HEK293 (cell line): ENCODE measurements at regions not wholly inside any gene's neighbourhood (a gene's known extent, or its start where the extent isn't known, plus 50 kb on each side); places are given as distances from the start of the nearest gene placed in this dataset.

Experiments
- CTCF ChIA-PET: fragments of 350-600 bp; formaldehyde crosslinking; extraction: SDS; loops from one replicate; lab custom pipeline; 2021; ENCODE audit warnings: antibody characterized with exemption; lab: Yijun Ruan, JAX
- POLR2A ChIA-PET: fragments of 300-600 bp; formaldehyde crosslinking; extraction: SDS; loops from one replicate; lab custom pipeline; 2020; ENCODE audit warnings: antibody characterized with exemption, inconsistent platforms; lab: Yijun Ruan, JAX
- H3K27ac ChIP-seq: fragments of 200-500 bp; sonication (Bioruptor generic); 2 replicates; pipeline ENCODE4 v1.5.1; 2014; ENCODE audit warnings: low read depth, low read length, control low read depth, inconsistent platforms; ENCODE audit errors: extremely low read depth
- H3K36me3 ChIP-seq, 2 experiments: fragments of 200-500 bp in 1 of 2; sonication (Bioruptor generic) in 1 of 2; 1 replicate in 1 of 2; 2 replicates in 1 of 2; pipeline ENCODE4 v1.5.1; 2014 to 2017; ENCODE audit warnings: inconsistent platforms in 2 of 2, low read length in 2 of 2; ENCODE audit not compliant: control insufficient read depth in 2 of 2, insufficient read depth in 1 of 2
- H3K4me1 ChIP-seq: fragments of 200-500 bp; sonication (Bioruptor generic); 2 replicates; pipeline ENCODE4 v1.5.1; 2014; ENCODE audit warnings: mild to moderate bottlenecking, low read length, inconsistent platforms; ENCODE audit not compliant: control insufficient read depth, insufficient read depth
- H3K4me3 ChIP-seq: 2 replicates; pipeline ENCODE4 v1.5.1; 2011; ENCODE audit warnings: low read depth, mild to moderate bottlenecking, control low read depth, low read length, moderate library complexity
- H3K9me3 ChIP-seq: fragments of 200-500 bp; sonication (Bioruptor generic); 2 replicates; pipeline ENCODE4 v1.5.1; 2014; ENCODE audit warnings: low read depth, low read length, inconsistent platforms; ENCODE audit not compliant: control insufficient read depth, insufficient read depth
- MZF1 ChIP-seq: fragments of 450-650 bp; formaldehyde crosslinking; IDR thresholded peaks from 2 replicates; pipeline ENCODE4 v1.5.1; 2017; ENCODE audit warnings: missing biosample characterization, missing genetic modification characterization, borderline replicate concordance
- WT1 ChIP-seq: fragments of 450-650 bp; formaldehyde crosslinking; IDR thresholded peaks from 2 replicates; pipeline ENCODE4 v1.5.1; 2016; ENCODE audit warnings: missing biosample characterization, missing genetic modification characterization
- ZEB2 ChIP-seq: fragments of 450-650 bp; formaldehyde crosslinking; IDR thresholded peaks from 2 replicates; pipeline ENCODE4 v1.5.1; 2016; ENCODE audit warnings: missing biosample characterization, missing genetic modification characterization
- ZNF10 ChIP-seq: fragments of 450-650 bp; formaldehyde crosslinking; IDR thresholded peaks from 2 replicates; pipeline ENCODE4 v1.5.1; 2017; ENCODE audit warnings: missing biosample characterization, missing genetic modification characterization
- ZNF133 ChIP-seq: fragments of 450-650 bp; formaldehyde crosslinking; IDR thresholded peaks from 2 replicates; pipeline ENCODE4 v1.5.1; 2016; ENCODE audit warnings: missing biosample characterization, missing genetic modification characterization
- ZNF19 ChIP-seq: fragments of 450-650 bp; formaldehyde crosslinking; IDR thresholded peaks from 2 replicates; pipeline ENCODE4; 2016; ENCODE audit warnings: missing biosample characterization, missing genetic modification characterization, low read depth
- ZNF2 ChIP-seq: fragments of 450-650 bp; formaldehyde crosslinking; IDR thresholded peaks from 2 replicates; pipeline ENCODE4 v1.5.1; 2016; ENCODE audit warnings: missing biosample characterization, missing genetic modification characterization
- ZNF24 ChIP-seq: fragments of 450-650 bp; formaldehyde crosslinking; IDR thresholded peaks from 2 replicates; pipeline ENCODE4 v1.5.1; 2016; ENCODE audit warnings: missing biosample characterization, missing genetic modification characterization
- ZNF433 ChIP-seq: fragments of 450-650 bp; formaldehyde crosslinking; IDR thresholded peaks from 2 replicates; pipeline ENCODE4 v1.5.1; 2016; ENCODE audit warnings: missing biosample characterization, missing genetic modification characterization, low read depth
- ZNF501 ChIP-seq: fragments of 450-650 bp; formaldehyde crosslinking; IDR thresholded peaks from 2 replicates; pipeline ENCODE4 v1.5.1; 2016; ENCODE audit warnings: missing biosample characterization, missing genetic modification characterization
- ZNF561 ChIP-seq: fragments of 450-650 bp; IDR thresholded peaks from 2 replicates; pipeline ENCODE4 v1.5.1; 2018; ENCODE audit warnings: missing biosample characterization, missing genetic modification characterization, borderline replicate concordance
- ZNF623 ChIP-seq: fragments of 450-650 bp; formaldehyde crosslinking; IDR thresholded peaks from 2 replicates; pipeline ENCODE4 v1.5.1; 2016; ENCODE audit warnings: missing biosample characterization, missing genetic modification characterization
- ZNF777 ChIP-seq: fragments of 450-650 bp; formaldehyde crosslinking; IDR thresholded peaks from 2 replicates; pipeline ENCODE4 v1.5.1; 2017; ENCODE audit warnings: missing biosample characterization, missing genetic modification characterization, borderline replicate concordance
- TF ChIP-seq, protein P1 (sequence below): fragments of 450-650 bp; formaldehyde crosslinking; IDR thresholded peaks from 2 replicates; pipeline ENCODE4 v1.5.1; 2017; ENCODE audit warnings: missing biosample characterization, missing genetic modification characterization
- TF ChIP-seq, protein P2 (sequence below): fragments of 450-650 bp; formaldehyde crosslinking; IDR thresholded peaks from 2 replicates; pipeline ENCODE4 v1.5.1; 2017; ENCODE audit warnings: missing biosample characterization, missing genetic modification characterization
- TF ChIP-seq, protein P3 (sequence below): fragments of 450-650 bp; formaldehyde crosslinking; IDR thresholded peaks from 2 replicates; pipeline ENCODE4 v1.5.1; 2016; ENCODE audit warnings: missing biosample characterization, missing genetic modification characterization
- TF ChIP-seq, protein P4 (sequence below): fragments of 450-650 bp; formaldehyde crosslinking; IDR thresholded peaks from 2 replicates; pipeline ENCODE4 v1.5.1; 2016; ENCODE audit warnings: missing biosample characterization, missing genetic modification characterization
- TF ChIP-seq, protein P5 (sequence below): fragments of 450-650 bp; formaldehyde crosslinking; IDR thresholded peaks from 2 replicates; pipeline ENCODE4 v1.5.1; 2016; ENCODE audit warnings: missing biosample characterization, missing genetic modification characterization
- TF ChIP-seq, protein P6 (sequence below): fragments of 450-650 bp; formaldehyde crosslinking; IDR thresholded peaks from 2 replicates; pipeline ENCODE4 v1.5.1; 2016; ENCODE audit warnings: missing biosample characterization, missing genetic modification characterization

DNA sequence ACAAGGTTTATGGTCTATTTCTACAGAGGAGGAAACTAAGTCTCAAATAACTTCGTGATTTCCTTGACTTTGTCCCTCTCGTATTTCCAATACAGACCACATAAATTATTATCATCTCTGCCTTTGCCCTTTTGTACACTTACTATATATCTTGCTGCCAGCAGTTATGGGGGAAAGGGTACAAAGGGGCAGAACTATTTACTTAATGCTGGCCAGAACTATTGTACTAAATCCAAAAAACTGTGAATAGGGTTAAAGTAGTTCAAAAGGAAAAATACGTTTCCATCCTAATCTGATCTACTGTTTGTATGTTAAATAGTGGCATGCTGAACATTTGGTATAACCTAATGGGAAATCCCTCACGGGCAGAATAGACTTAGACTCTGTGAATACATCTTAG is 537.3 kb upstream of the SEMA6D start:
- CTCF ChIA-PET: no interaction called here
- Histone ChIP-seq H3K4me3 (no peak overlapping the region), H3K36me3 (no peaks in the 10 kb centered on the region), H3K9me3 (no peaks in the 10 kb centered on the region), H3K4me1 (no peaks in the 10 kb centered on the region), H3K27ac (no peak overlapping the region)
- POLR2A ChIA-PET: no interaction called here
- TF ChIP-seq, protein P1, sequence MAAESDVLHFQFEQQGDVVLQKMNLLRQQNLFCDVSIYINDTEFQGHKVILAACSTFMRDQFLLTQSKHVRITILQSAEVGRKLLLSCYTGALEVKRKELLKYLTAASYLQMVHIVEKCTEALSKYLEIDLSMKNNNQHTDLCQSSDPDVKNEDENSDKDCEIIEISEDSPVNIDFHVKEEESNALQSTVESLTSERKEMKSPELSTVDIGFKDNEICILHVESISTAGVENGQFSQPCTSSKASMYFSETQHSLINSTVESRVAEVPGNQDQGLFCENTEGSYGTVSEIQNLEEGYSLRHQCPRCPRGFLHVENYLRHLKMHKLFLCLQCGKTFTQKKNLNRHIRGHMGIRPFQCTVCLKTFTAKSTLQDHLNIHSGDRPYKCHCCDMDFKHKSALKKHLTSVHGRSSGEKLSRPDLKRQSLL (tag by site-specific recombination): no peak
- TF ChIP-seq ZNF19 (no peak), ZNF561 (tag by site-specific recombination) (no peak), ZNF501 (tag by site-specific recombination) (no peak), WT1 (tag by site-specific recombination) (no peak), ZNF133 (tag by site-specific recombination) (no peak), ZEB2 (tag by site-specific recombination) (no peak), ZNF433 (tag by site-specific recombination) (no peak), ZNF2 (no peak), ZNF777 (tag by site-specific recombination) (no peak), ZNF24 (tag by site-specific recombination) (no peak), ZNF10 (tag by site-specific recombination) (no peak)
- TF ChIP-seq, protein P2, sequence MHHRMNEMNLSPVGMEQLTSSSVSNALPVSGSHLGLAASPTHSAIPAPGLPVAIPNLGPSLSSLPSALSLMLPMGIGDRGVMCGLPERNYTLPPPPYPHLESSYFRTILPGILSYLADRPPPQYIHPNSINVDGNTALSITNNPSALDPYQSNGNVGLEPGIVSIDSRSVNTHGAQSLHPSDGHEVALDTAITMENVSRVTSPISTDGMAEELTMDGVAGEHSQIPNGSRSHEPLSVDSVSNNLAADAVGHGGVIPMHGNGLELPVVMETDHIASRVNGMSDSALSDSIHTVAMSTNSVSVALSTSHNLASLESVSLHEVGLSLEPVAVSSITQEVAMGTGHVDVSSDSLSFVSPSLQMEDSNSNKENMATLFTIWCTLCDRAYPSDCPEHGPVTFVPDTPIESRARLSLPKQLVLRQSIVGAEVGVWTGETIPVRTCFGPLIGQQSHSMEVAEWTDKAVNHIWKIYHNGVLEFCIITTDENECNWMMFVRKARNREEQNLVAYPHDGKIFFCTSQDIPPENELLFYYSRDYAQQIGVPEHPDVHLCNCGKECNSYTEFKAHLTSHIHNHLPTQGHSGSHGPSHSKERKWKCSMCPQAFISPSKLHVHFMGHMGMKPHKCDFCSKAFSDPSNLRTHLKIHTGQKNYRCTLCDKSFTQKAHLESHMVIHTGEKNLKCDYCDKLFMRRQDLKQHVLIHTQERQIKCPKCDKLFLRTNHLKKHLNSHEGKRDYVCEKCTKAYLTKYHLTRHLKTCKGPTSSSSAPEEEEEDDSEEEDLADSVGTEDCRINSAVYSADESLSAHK (tag by site-specific recombination): no peak
- TF ChIP-seq, protein P3, sequence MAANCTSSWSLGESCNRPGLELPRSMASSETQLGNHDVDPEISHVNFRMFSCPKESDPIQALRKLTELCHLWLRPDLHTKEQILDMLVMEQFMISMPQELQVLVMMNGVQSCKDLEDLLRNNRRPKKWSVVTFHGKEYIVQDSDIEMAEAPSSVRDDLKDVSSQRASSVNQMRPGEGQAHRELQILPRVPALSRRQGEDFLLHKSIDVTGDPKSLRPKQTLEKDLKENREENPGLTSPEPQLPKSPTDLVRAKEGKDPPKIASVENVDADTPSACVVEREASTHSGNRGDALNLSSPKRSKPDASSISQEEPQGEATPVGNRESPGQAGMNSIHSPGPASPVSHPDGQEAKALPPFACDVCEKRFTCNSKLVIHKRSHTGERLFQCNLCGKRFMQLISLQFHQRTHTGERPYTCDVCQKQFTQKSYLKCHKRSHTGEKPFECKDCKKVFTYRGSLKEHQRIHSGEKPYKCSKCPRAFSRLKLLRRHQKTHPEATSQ (tag by site-specific recombination): no peak
- TF ChIP-seq, protein P4, sequence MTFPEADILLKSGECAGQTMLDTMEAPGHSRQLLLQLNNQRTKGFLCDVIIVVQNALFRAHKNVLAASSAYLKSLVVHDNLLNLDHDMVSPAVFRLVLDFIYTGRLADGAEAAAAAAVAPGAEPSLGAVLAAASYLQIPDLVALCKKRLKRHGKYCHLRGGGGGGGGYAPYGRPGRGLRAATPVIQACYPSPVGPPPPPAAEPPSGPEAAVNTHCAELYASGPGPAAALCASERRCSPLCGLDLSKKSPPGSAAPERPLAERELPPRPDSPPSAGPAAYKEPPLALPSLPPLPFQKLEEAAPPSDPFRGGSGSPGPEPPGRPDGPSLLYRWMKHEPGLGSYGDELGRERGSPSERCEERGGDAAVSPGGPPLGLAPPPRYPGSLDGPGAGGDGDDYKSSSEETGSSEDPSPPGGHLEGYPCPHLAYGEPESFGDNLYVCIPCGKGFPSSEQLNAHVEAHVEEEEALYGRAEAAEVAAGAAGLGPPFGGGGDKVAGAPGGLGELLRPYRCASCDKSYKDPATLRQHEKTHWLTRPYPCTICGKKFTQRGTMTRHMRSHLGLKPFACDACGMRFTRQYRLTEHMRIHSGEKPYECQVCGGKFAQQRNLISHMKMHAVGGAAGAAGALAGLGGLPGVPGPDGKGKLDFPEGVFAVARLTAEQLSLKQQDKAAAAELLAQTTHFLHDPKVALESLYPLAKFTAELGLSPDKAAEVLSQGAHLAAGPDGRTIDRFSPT (tag by site-specific recombination): no peak

DNA sequence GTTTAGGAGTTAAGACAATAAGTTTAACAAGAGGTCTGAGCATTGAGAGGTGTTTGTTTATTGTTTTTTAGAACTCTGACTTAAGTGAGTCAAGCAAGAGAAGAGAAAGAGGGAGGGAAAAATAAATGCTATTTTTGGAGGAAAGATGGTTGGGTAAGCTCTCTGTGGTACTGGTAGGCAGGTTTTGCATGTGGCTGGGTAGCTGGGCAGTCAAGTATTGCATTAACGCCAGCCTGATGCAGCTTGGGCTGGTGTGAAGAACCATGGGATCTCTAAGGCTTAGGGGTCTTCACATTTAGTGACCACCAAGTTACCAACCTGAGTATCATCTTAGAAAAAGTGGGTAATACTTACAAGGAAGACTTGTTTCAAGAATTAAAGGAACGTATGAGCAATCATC is 534.5 kb upstream of the SEMA6D start:
- ChIA-PET CTCF (no interaction called here), POLR2A (no interaction called here)
- no peaks in the 10 kb centered on the region for H3K36me3 ChIP-seq
- no peaks in the 10 kb centered on the region for H3K4me1 ChIP-seq
- no peak overlapping the region for H3K4me3 ChIP-seq
- H3K27ac ChIP-seq: no peak overlapping the region
- no peaks in the 10 kb centered on the region for H3K9me3 ChIP-seq
- TF ChIP-seq, protein P5, sequence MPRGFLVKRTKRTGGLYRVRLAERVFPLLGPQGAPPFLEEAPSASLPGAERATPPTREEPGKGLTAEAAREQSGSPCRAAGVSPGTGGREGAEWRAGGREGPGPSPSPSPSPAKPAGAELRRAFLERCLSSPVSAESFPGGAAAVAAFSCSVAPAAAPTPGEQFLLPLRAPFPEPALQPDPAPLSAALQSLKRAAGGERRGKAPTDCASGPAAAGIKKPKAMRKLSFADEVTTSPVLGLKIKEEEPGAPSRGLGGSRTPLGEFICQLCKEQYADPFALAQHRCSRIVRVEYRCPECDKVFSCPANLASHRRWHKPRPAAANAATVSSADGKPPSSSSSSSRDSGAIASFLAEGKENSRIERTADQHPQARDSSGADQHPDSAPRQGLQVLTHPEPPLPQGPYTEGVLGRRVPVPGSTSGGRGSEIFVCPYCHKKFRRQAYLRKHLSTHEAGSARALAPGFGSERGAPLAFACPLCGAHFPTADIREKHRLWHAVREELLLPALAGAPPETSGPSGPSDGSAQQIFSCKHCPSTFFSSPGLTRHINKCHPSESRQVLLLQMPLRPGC (tag by site-specific recombination): no peak
- TF ChIP-seq ZNF24 (tag by site-specific recombination) (no peak), MZF1 (tag by site-specific recombination) (no peak), ZNF623 (tag by site-specific recombination) (no peak)
- TF ChIP-seq, protein P6, sequence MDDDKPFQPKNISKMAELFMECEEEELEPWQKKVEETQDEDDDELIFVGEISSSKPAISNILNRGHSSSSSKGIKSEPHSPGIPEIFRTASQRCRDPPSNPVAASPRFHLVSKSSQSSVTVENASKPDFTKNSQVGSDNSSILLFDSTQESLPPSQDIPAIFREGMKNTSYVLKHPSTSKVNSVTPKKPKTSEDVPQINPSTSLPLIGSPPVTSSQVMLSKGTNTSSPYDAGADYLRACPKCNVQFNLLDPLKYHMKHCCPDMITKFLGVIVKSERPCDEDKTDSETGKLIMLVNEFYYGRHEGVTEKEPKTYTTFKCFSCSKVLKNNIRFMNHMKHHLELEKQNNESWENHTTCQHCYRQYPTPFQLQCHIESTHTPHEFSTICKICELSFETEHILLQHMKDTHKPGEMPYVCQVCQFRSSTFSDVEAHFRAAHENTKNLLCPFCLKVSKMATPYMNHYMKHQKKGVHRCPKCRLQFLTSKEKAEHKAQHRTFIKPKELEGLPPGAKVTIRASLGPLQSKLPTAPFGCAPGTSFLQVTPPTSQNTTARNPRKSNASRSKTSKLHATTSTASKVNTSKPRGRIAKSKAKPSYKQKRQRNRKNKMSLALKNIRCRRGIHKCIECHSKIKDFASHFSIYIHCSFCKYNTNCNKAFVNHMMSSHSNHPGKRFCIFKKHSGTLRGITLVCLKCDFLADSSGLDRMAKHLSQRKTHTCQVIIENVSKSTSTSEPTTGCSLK (tag by site-specific recombination): no peak
